Natural killer cell (primary cell): ENCODE measurements at regions not wholly inside any gene's neighbourhood (a gene's known extent, or its start where the extent isn't known, plus 50 kb on each side); places are given as distances from the start of the nearest gene placed in this dataset.

ENCODE experiments used
- ATAC-seq, 3 donors: fragments of 150-1000 bp in 2 of 3; fragments of 200-7000 bp in 1 of 3; cut with Tn5 transposase; 1 replicate in 1 of 3; 2 replicates in 2 of 3; pipeline ENCODE4 v1.10.0; 2021; ENCODE audit warnings: mild to moderate bottlenecking in 2 of 3, moderate library complexity in 2 of 3
- DNase-seq, 2 donors: peaks; one replicate each; pipeline versions ENCODE4 v3.0.0 to v3.0.0-alpha.2; 2013 to 2021; ENCODE audit warnings: mixed read lengths in 1 of 2
- H3K27ac ChIP-seq: one replicate; pipeline ENCODE4 v1.5.1; 2013; ENCODE audit warnings: mild to moderate bottlenecking, low read length
- H3K27me3 ChIP-seq: one replicate; pipeline ENCODE4 v1.6.1; 2013; ENCODE audit warnings: low read length; ENCODE audit not compliant: control insufficient read depth, insufficient read depth
- H3K36me3 ChIP-seq: one replicate; pipeline ENCODE4 v1.6.1; 2013; ENCODE audit warnings: low read length; ENCODE audit not compliant: control insufficient read depth, insufficient read depth
- H3K4me1 ChIP-seq: one replicate; pipeline ENCODE4 v1.6.1; 2013; ENCODE audit warnings: low read length; ENCODE audit not compliant: control insufficient read depth, insufficient read depth
- H3K4me3 ChIP-seq: one replicate; pipeline ENCODE4 v1.5.1; 2013; ENCODE audit warnings: low read length
- H3K9me3 ChIP-seq: one replicate; pipeline ENCODE4 v1.6.1; 2013; ENCODE audit warnings: low read length; ENCODE audit not compliant: control insufficient read depth, insufficient read depth
- H3K27ac Mint-ChIP-seq, 2 donors: one replicate each; pipeline ENCODE4 v1.8.0; 2022; ENCODE audit warnings: mild to moderate bottlenecking in 2 of 2, mixed read lengths in 2 of 2, moderate library complexity in 1 of 2
- H3K27me3 Mint-ChIP-seq, 2 donors: one replicate each; pipeline ENCODE4 v1.8.0; 2022; ENCODE audit warnings: low read depth in 2 of 2, mixed read lengths in 2 of 2
- H3K36me3 Mint-ChIP-seq: one replicate; pipeline ENCODE4 v1.8.0; 2022; ENCODE audit warnings: mixed read lengths
- H3K4me1 Mint-ChIP-seq, 2 donors: one replicate each; pipeline ENCODE4 v1.8.0; 2022; ENCODE audit warnings: mixed read lengths in 2 of 2
- H3K4me3 Mint-ChIP-seq: one replicate; pipeline ENCODE4 v1.8.0; 2022; ENCODE audit warnings: mild to moderate bottlenecking, moderate library complexity, mixed read lengths
- H3K9me3 Mint-ChIP-seq, 2 donors: one replicate each; pipeline ENCODE4 v1.8.0; 2022; ENCODE audit warnings: mixed read lengths in 2 of 2
- WGBS: methylation state at CpG from one replicate; pipeline ENCODE4 v1.1.7; 2013; ENCODE audit warnings: missing lambda C conversion rate; ENCODE audit not compliant: insufficient coverage; 5-methylcytosine and 5-hydroxymethylcytosine counted together
- intact Hi-C: fragments of 100-400 bp; cut with micrococcal nuclease; formaldehyde crosslinking; loops from one replicate; pipeline ENCODE4 v1.14.2; 2022
- TF ChIP-seq, protein P1 (sequence below): fragments of 200-600 bp; IDR thresholded peaks from one replicate; pipeline ENCODE4 v1.8.0; 2022; ENCODE audit warnings: antibody characterized with exemption

DNA sequence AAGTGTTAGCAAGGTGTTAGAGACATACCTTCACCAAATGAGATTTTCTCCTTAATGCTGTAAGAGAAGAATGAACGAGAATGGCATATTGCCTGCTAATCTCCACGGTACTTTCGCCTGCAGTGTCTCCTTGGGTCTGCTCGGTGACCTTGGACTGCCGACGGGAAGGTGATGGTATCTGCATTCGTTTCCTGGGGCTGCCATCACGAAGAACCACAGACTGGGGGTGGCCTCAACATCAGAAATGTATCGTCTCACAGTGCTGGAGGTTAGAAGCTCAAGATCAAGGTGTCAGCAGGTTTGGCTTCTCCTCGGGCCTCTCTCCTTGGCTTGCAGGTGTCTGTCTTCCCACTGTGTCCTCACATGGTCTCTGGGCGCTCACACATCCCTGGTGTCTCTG is 86.3 kb upstream of the TNRC6C start:
- Mint-ChIP-seq H3K4me1 (peaks cover 59 to 67% of the 10 kb centered on the region in 2 donors), H3K9me3 (peaks cover 2 to 9% of the 10 kb centered on the region in 2 donors), H3K27ac (peak overlapping the region in 1 of 2 donors; percentile 24), H3K27me3 (peaks cover 0 to 10% of the 10 kb centered on the region in 2 donors), H3K4me3 (peak overlapping the region; percentile 47), H3K36me3 (no peaks in the 10 kb centered on the region)
- ATAC-seq, result peak in 1 of 3 donors; percentile 56
- intact Hi-C loops, result no loop called here
- TF ChIP-seq, protein P1, sequence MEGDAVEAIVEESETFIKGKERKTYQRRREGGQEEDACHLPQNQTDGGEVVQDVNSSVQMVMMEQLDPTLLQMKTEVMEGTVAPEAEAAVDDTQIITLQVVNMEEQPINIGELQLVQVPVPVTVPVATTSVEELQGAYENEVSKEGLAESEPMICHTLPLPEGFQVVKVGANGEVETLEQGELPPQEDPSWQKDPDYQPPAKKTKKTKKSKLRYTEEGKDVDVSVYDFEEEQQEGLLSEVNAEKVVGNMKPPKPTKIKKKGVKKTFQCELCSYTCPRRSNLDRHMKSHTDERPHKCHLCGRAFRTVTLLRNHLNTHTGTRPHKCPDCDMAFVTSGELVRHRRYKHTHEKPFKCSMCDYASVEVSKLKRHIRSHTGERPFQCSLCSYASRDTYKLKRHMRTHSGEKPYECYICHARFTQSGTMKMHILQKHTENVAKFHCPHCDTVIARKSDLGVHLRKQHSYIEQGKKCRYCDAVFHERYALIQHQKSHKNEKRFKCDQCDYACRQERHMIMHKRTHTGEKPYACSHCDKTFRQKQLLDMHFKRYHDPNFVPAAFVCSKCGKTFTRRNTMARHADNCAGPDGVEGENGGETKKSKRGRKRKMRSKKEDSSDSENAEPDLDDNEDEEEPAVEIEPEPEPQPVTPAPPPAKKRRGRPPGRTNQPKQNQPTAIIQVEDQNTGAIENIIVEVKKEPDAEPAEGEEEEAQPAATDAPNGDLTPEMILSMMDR, result no peak
- 31% methylated on average over 11 of the region's 11 CpGs for WGBS
- H3K9me3 ChIP-seq, result peaks cover 7% of the 10 kb centered on the region
- no peak overlapping the region for H3K4me3 ChIP-seq
- peak in 1 of 2 donors; percentile 83 for DNase-seq
- H3K27me3 ChIP-seq, result no peaks in the 10 kb centered on the region
- peaks cover 90% of the 10 kb centered on the region for H3K4me1 ChIP-seq
- H3K27ac ChIP-seq, result peak overlapping the region; percentile 43
- H3K36me3 ChIP-seq, result no peaks in the 10 kb centered on the region

DNA sequence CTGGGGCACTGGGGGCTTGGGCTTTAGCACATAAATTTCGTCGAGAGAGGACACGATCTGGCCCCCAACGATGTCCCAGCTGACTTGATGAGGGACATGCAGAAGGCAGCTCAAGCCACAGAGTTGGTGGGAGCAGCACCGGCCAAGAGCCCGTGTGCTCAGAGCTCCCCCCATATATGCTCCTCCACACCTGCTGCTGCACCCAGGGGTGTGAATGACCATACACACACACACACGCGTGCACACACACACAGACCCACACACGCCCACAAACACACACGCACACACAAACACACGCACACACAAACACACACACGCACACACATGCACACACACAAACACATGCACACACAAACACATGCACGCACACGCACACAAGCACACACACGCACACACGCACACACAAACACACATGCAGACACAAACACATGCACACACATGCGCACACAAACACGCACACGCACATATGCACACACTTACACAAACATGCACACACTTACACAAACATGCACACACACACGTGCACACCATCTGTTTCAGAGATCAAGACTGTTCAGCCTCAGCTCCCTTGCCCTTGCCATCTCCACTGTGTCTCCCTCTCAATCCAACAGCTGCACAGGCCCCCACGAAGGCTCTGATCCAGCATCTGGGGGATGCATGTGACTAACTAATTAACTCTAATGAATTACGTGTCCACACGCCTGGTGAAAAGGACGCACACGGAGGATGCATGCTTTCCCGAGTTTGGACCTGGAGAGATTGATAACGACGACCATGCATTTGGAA is 85.6 kb upstream of the TNRC6C start:
- Mint-ChIP-seq H3K27ac (peak overlapping the region; percentile 24 to 39), H3K4me3 (peak overlapping the region; percentile 35), H3K27me3 (peaks cover 0 to 10% of the 10 kb centered on the region in 2 donors), H3K36me3 (no peaks in the 10 kb centered on the region), H3K4me1 (peaks cover 60 to 68% of the 10 kb centered on the region in 2 donors), H3K9me3 (peaks cover 2 to 9% of the 10 kb centered on the region in 2 donors)
- DNase-seq (no peak), ATAC-seq (no peak)
- Histone ChIP-seq H3K27me3 (no peaks in the 10 kb centered on the region), H3K4me1 (peaks cover 90% of the 10 kb centered on the region), H3K36me3 (no peaks in the 10 kb centered on the region), H3K27ac (no peak overlapping the region), H3K9me3 (peaks cover 7% of the 10 kb centered on the region), H3K4me3 (no peak overlapping the region)
- WGBS, result 91% methylated on average over 28 of the region's 28 CpGs
- TF ChIP-seq, protein P1, result no peak
- intact Hi-C loops, result no loop called here

DNA sequence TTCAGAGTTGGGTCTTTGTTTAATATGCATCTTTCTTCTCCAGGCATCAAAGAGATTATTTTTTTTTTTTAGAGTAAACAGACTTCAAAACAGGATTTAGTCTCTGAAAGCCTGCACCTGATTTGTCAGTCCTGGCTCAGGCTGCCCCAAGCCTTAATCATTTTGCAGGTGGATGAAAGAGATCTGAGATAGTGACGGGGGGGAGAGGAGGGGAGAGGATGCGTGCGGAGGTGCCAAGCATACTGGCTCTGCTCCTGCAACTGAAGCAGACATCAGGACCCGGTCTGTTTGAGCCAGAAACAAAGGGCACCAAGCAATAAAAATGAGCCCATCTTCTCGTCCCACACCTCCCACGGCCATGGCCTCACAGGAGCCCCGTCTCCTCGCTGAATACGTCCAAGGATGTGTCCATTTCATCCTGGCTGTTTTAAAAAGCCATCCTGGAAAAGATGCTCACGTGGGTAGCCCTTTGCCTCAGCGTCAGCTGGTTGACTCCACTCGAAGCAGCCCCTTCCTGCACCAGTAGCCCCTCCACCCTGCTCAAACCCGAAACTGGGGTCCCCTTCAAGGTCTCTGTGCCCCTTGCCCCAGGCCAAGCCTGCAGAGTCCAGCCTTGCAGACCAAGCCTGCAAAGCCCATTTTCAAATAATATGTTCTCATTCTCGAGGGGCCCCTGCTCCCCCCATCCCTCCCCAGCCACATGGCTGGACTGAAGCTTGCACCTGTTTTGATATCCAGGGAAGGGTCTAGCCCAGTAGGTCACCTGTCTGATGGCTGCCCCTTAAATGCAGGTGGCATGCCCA is 84.8 kb upstream of the TNRC6C start:
- peaks cover 7% of the 10 kb centered on the region for H3K9me3 ChIP-seq
- Mint-ChIP-seq H3K27ac (peak overlapping the region in 1 of 2 donors; percentile 39), H3K4me1 (peaks cover 60 to 69% of the 10 kb centered on the region in 2 donors), H3K9me3 (peaks cover 2 to 9% of the 10 kb centered on the region in 2 donors), H3K27me3 (peaks cover 0 to 10% of the 10 kb centered on the region in 2 donors), H3K36me3 (no peaks in the 10 kb centered on the region), H3K4me3 (peak overlapping the region; percentile 35)
- no peak overlapping the region for H3K4me3 ChIP-seq
- no peaks in the 10 kb centered on the region for H3K36me3 ChIP-seq
- no peak for ATAC-seq
- 91% methylated on average over 14 of the region's 14 CpGs for WGBS
- TF ChIP-seq, protein P1, result no peak
- DNase-seq, result peak in 1 of 2 donors; percentile 68
- no peaks in the 10 kb centered on the region for H3K27me3 ChIP-seq
- no peak overlapping the region for H3K27ac ChIP-seq
- intact Hi-C loops, result no loop called here
- H3K4me1 ChIP-seq, result peaks cover 84% of the 10 kb centered on the region
